IMR-90 (cell line): ENCODE measurements at regions not wholly inside any gene's neighbourhood (a gene's known extent, or its start where the extent isn't known, plus 50 kb on each side); places are given as distances from the start of the nearest gene placed in this dataset.

Experiments used
- ATAC-seq: fragments of 200-7000 bp; cut with Tn5 transposase; 2 replicates; pipeline ENCODE4 v1.9.1; 2020; ENCODE audit warnings: low read depth, mild to moderate bottlenecking, moderate library complexity
- BruUV-seq: library from RNA; stranded (reverse); fragments of 400-500 nt; replicated peaks from 2 replicates; lab custom pipeline; 2021; lab: Mats Ljungman, UMichigan
- CTCF ChIA-PET: fragments of 300-600 bp; formaldehyde crosslinking; extraction: SDS; loops from one replicate; lab custom pipeline; 2021; ENCODE audit warnings: antibody characterized with exemption; lab: Yijun Ruan, JAX
- POLR2A ChIA-PET: fragments of 300-600 bp; sonication (Branson Sonifier 250); formaldehyde crosslinking; loops from one replicate; lab custom pipeline; 2022; ENCODE audit warnings: antibody characterized with exemption; ENCODE audit not compliant: unreplicated experiment; lab: Charles Lee
- DNase-seq: peaks from one replicate; pipeline ENCODE4 v3.0.0; 2013
- H2AFZ ChIP-seq: replicated peaks from 2 replicates; pipeline ENCODE3; 2013; ENCODE audit warnings: low read length, mild to moderate bottlenecking; ENCODE audit not compliant: poor library complexity
- H2AK5ac ChIP-seq: 2 replicates; pipeline ENCODE4 v1.6.1; 2013; ENCODE audit warnings: low read depth, low read length, inconsistent platforms
- H2AK9ac ChIP-seq: replicated peaks from 2 replicates; pipeline ENCODE3; 2013; ENCODE audit warnings: mild to moderate bottlenecking, low read depth, low read length, moderate library complexity; ENCODE audit not compliant: poor library complexity
- H2BK120ac ChIP-seq: 2 replicates; pipeline ENCODE4 v1.6.1; 2013; ENCODE audit warnings: low read depth, low read length, inconsistent platforms
- H2BK15ac ChIP-seq: 3 replicates; pipeline ENCODE4 v1.6.1; 2013; ENCODE audit warnings: low read depth, low read length, inconsistent platforms
- H2BK20ac ChIP-seq: 2 replicates; pipeline ENCODE4 v1.6.1; 2013; ENCODE audit warnings: low read depth, mild to moderate bottlenecking, inconsistent platforms, low read length, moderate library complexity
- H2BK5ac ChIP-seq: 2 replicates; pipeline ENCODE4 v1.6.1; 2013; ENCODE audit warnings: mild to moderate bottlenecking, low read depth, low read length, inconsistent platforms; ENCODE audit not compliant: poor library complexity, severe bottlenecking
- H3K14ac ChIP-seq: replicated peaks from 2 replicates; pipeline ENCODE4 v1.6.1; 2013; ENCODE audit warnings: low read depth, low read length, inconsistent platforms
- H3K18ac ChIP-seq: 2 replicates; pipeline ENCODE4 v1.6.1; 2013; ENCODE audit warnings: low read depth, low read length, control low read depth
- H3K23ac ChIP-seq: 2 replicates; pipeline ENCODE4 v1.6.1; 2013; ENCODE audit warnings: low read depth, low read length, inconsistent platforms
- H3K27ac ChIP-seq: 2 replicates; pipeline ENCODE4 v1.5.1; 2013; ENCODE audit warnings: mild to moderate bottlenecking, control low read depth, low read length; ENCODE audit not compliant: insufficient read depth
- H3K27me3 ChIP-seq: 2 replicates; pipeline ENCODE4 v1.6.1; 2013; ENCODE audit warnings: low read length; ENCODE audit not compliant: control insufficient read depth, insufficient read depth
- H3K36me3 ChIP-seq: 2 replicates; pipeline ENCODE4 v1.6.1; 2013; ENCODE audit warnings: low read length, mixed read lengths; ENCODE audit not compliant: control insufficient read depth, insufficient read depth
- H3K4ac ChIP-seq: 2 replicates; pipeline ENCODE4 v1.6.1; 2013; ENCODE audit warnings: low read depth, low read length, inconsistent platforms
- H3K4me1 ChIP-seq: 2 replicates; pipeline ENCODE4 v1.6.1; 2013; ENCODE audit warnings: low read length, mixed read lengths; ENCODE audit not compliant: control insufficient read depth, insufficient read depth
- H3K4me2 ChIP-seq: 2 replicates; pipeline ENCODE4 v1.6.1; 2013; ENCODE audit warnings: low read depth, mild to moderate bottlenecking, control low read depth, low read length, moderate library complexity
- H3K4me3 ChIP-seq: 2 replicates; pipeline ENCODE4 v1.5.1; 2013; ENCODE audit warnings: low read depth, mild to moderate bottlenecking, control low read depth, low read length, moderate library complexity; ENCODE audit not compliant: insufficient read depth
- H3K56ac ChIP-seq: 2 replicates; pipeline ENCODE4 v1.6.1; 2013; ENCODE audit warnings: low read length, inconsistent platforms; ENCODE audit not compliant: insufficient read depth; ENCODE audit errors: extremely low read depth
- H3K79me1 ChIP-seq, 2 experiments: 2 replicates each; pipeline ENCODE4 v1.6.1; 2013; ENCODE audit warnings: low read length in 2 of 2, inconsistent platforms in 1 of 2, low read depth in 1 of 2
- H3K9ac ChIP-seq: 2 replicates; pipeline ENCODE4 v1.6.1; 2013; ENCODE audit warnings: low read depth, low read length, control low read depth
- H3K9me1 ChIP-seq: 2 replicates; pipeline ENCODE4 v1.6.1; 2013; ENCODE audit warnings: low read length, inconsistent platforms; ENCODE audit not compliant: insufficient read depth
- H3K9me3 ChIP-seq: 2 replicates; pipeline ENCODE4 v1.6.1; 2013; ENCODE audit warnings: low read length; ENCODE audit not compliant: control insufficient read depth, insufficient read depth
- H4K20me1 ChIP-seq: 2 replicates; pipeline ENCODE4 v1.6.1; 2013; ENCODE audit warnings: low read length, inconsistent platforms; ENCODE audit not compliant: insufficient read depth
- H4K5ac ChIP-seq: 2 replicates; pipeline ENCODE4 v1.6.1; 2013; ENCODE audit warnings: mild to moderate bottlenecking, low read depth, low read length, control low read depth
- H4K8ac ChIP-seq, 2 experiments: 2 replicates each; pipeline ENCODE4 v1.6.1; 2013; ENCODE audit warnings: low read depth in 2 of 2, low read length in 2 of 2, control low read depth in 1 of 2, inconsistent platforms in 1 of 2
- H4K91ac ChIP-seq: 2 replicates; pipeline ENCODE4 v1.6.1; 2013; ENCODE audit warnings: low read depth, low read length, inconsistent platforms; ENCODE audit not compliant: insufficient read depth
- CEBPB ChIP-seq: IDR thresholded peaks from 2 replicates; pipeline ENCODE4 v1.6.1; 2012; ENCODE audit warnings: low read depth, low read length, improper control_type of control experiment
- CHD1 ChIP-seq: IDR thresholded peaks from 2 replicates; pipeline ENCODE4 v1.6.1; 2012; ENCODE audit warnings: low read depth, low read length, improper control_type of control experiment
- FOS ChIP-seq: fragments of 150-350 bp; IDR thresholded peaks from 2 replicates; pipeline ENCODE4 v1.6.1; 2016; ENCODE audit warnings: low read depth, low read length
- MAFK ChIP-seq: IDR thresholded peaks from 2 replicates; pipeline ENCODE4 v1.6.1; 2012; ENCODE audit warnings: low read depth, low read length, improper control_type of control experiment
- MAZ ChIP-seq: IDR thresholded peaks from 2 replicates; pipeline ENCODE4 v1.6.1; 2012; ENCODE audit warnings: low read depth, mild to moderate bottlenecking, low read length, improper control_type of control experiment, moderate library complexity, borderline replicate concordance
- MXI1 ChIP-seq: IDR thresholded peaks from 2 replicates; pipeline ENCODE4 v1.6.1; 2012; ENCODE audit warnings: low read depth, mild to moderate bottlenecking, low read length, moderate library complexity, borderline replicate concordance
- NFE2L2 ChIP-seq: fragments of 150-350 bp; IDR thresholded peaks from 2 replicates; pipeline ENCODE4 v1.6.1; 2016; ENCODE audit warnings: low read depth, mild to moderate bottlenecking, low read length
- POLR2A ChIP-seq: IDR thresholded peaks from 2 replicates; pipeline ENCODE4 v1.6.1; 2012; ENCODE audit warnings: mild to moderate bottlenecking, low read depth, low read length
- RCOR1 ChIP-seq: IDR thresholded peaks from 2 replicates; pipeline ENCODE4 v1.6.1; 2012; ENCODE audit warnings: mild to moderate bottlenecking, low read length, improper control_type of control experiment; ENCODE audit not compliant: insufficient replicate concordance
- RFX5 ChIP-seq: IDR thresholded peaks from 2 replicates; pipeline ENCODE4 v1.8.0; 2012; ENCODE audit warnings: low read depth, mild to moderate bottlenecking, low read length, moderate library complexity
- SMC3 ChIP-seq: fragments of 150-350 bp; IDR thresholded peaks from 2 replicates; pipeline ENCODE4 v1.6.1; 2016; ENCODE audit warnings: low read depth, mild to moderate bottlenecking, antibody characterized with exemption, low read length, moderate library complexity
- WGBS, 2 experiments: methylation state at CpG; one replicate each; pipeline versions ENCODE4 v1.1.5 to v1.1.7; 2013; ENCODE audit warnings: missing lambda C conversion rate in 2 of 2; ENCODE audit not compliant: insufficient read length in 1 of 2; ENCODE audit errors: extremely low coverage in 2 of 2; 5-methylcytosine and 5-hydroxymethylcytosine counted together
- dilution Hi-C: fragments of 300-500 bp; cut with HindIII; formaldehyde crosslinking; loops from one replicate; pipeline ENCODE4 v1.14.3; 2018; ENCODE audit warnings: low sequenced_read_pairs; ENCODE audit not compliant: unreplicated experiment
- in situ Hi-C: fragments of 300-500 bp; cut with MboI; formaldehyde crosslinking; loops from 3 replicates; pipeline ENCODE4 v1.14.3; 2019; ENCODE audit warnings: low sequenced_read_pairs, inconsistent platforms, mixed read lengths
- intact Hi-C: fragments of 100-400 bp; cut with micrococcal nuclease; formaldehyde crosslinking; loops from 2 replicates; pipeline ENCODE4 v1.10.0; 2022
- TF ChIP-seq, protein P1 (sequence below): conservative IDR thresholded peaks from 2 replicates; pipeline ENCODE4 v1.5.1; 2012; ENCODE audit warnings: mild to moderate bottlenecking, low read depth, low read length, improper control_type of control experiment
- TF ChIP-seq, protein P2 (sequence below): fragments of 150-350 bp; IDR thresholded peaks from 2 replicates; pipeline ENCODE4 v1.6.1; 2016; ENCODE audit warnings: low read depth, mild to moderate bottlenecking, low read length, moderate library complexity, borderline replicate concordance
- TF ChIP-seq, protein P3 (sequence below): fragments of 150-350 bp; IDR thresholded peaks from 2 replicates; pipeline ENCODE4 v1.6.1; 2017; ENCODE audit warnings: mild to moderate bottlenecking, antibody characterized with exemption, low read length, low read depth

DNA sequence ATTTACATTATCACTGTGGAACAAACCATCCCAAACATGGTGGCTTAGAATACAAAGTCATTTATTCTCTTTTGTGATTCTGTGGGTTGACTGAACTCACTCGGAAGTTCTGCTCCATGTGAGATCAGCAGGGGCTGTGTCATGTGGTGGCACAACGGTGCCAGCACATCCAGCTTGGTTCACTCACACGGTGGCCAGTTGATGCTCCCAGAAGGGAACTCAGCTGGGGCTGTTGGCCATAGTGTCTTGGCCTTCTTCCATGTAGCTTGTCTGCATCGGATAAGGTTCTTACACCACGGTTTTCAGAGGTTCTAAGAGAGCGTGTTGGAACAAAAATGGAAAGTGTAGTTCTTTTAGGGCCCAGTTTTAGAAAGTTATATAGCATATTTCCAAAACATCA lies 312.7 kb downstream of the DMRT2 start:
- H2AK5ac ChIP-seq = no peak overlapping the region
- no peak overlapping the region for H3K9ac ChIP-seq
- no peak overlapping the region for H3K4me2 ChIP-seq
- no peak overlapping the region for H3K56ac ChIP-seq
- ChIA-PET CTCF (no interaction called here), POLR2A (no interaction called here)
- H3K4ac ChIP-seq = no peak overlapping the region
- H3K18ac ChIP-seq = no peak overlapping the region
- no peak overlapping the region for H3K14ac ChIP-seq
- H2BK120ac ChIP-seq = no peak overlapping the region
- in situ Hi-C loops (no loop called here), intact Hi-C loops (no loop called here), dilution Hi-C loops (no loop called here)
- BruUV-seq = no TSS peak
- no peak for TF ChIP-seq MAZ
- TF ChIP-seq, protein P1, sequence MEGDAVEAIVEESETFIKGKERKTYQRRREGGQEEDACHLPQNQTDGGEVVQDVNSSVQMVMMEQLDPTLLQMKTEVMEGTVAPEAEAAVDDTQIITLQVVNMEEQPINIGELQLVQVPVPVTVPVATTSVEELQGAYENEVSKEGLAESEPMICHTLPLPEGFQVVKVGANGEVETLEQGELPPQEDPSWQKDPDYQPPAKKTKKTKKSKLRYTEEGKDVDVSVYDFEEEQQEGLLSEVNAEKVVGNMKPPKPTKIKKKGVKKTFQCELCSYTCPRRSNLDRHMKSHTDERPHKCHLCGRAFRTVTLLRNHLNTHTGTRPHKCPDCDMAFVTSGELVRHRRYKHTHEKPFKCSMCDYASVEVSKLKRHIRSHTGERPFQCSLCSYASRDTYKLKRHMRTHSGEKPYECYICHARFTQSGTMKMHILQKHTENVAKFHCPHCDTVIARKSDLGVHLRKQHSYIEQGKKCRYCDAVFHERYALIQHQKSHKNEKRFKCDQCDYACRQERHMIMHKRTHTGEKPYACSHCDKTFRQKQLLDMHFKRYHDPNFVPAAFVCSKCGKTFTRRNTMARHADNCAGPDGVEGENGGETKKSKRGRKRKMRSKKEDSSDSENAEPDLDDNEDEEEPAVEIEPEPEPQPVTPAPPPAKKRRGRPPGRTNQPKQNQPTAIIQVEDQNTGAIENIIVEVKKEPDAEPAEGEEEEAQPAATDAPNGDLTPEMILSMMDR = no peak
- TF ChIP-seq, protein P2, sequence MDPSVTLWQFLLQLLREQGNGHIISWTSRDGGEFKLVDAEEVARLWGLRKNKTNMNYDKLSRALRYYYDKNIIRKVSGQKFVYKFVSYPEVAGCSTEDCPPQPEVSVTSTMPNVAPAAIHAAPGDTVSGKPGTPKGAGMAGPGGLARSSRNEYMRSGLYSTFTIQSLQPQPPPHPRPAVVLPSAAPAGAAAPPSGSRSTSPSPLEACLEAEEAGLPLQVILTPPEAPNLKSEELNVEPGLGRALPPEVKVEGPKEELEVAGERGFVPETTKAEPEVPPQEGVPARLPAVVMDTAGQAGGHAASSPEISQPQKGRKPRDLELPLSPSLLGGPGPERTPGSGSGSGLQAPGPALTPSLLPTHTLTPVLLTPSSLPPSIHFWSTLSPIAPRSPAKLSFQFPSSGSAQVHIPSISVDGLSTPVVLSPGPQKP = no peak
- TF ChIP-seq MXI1 = no peak
- TF ChIP-seq, protein P3, sequence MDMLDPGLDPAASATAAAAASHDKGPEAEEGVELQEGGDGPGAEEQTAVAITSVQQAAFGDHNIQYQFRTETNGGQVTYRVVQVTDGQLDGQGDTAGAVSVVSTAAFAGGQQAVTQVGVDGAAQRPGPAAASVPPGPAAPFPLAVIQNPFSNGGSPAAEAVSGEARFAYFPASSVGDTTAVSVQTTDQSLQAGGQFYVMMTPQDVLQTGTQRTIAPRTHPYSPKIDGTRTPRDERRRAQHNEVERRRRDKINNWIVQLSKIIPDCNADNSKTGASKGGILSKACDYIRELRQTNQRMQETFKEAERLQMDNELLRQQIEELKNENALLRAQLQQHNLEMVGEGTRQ = no peak
- TF ChIP-seq CEBPB = no peak
- TF ChIP-seq FOS = no peak
- no peak for TF ChIP-seq POLR2A
- no peak for TF ChIP-seq MAFK
- TF ChIP-seq NFE2L2 = no peak
- TF ChIP-seq CHD1 = no peak
- no peak for TF ChIP-seq RFX5
- TF ChIP-seq SMC3 = no peak
- no peak for TF ChIP-seq RCOR1
- H3K79me1 ChIP-seq = no peaks in the 10 kb centered on the region
- H4K20me1 ChIP-seq = no peaks in the 10 kb centered on the region
- H2BK5ac ChIP-seq = no peak overlapping the region
- DNase-seq = no peak
- no peaks in the 10 kb centered on the region for H3K9me1 ChIP-seq
- WGBS, 2 experiments = no CpG with 5 or more reads among the region's 6 CpGs
- no peak overlapping the region for H2BK20ac ChIP-seq
- no peak overlapping the region for H2AFZ ChIP-seq
- no peak overlapping the region for H3K23ac ChIP-seq
- ATAC-seq = no peak
- no peaks in the 10 kb centered on the region for H3K27me3 ChIP-seq
- no peak overlapping the region for H3K27ac ChIP-seq
- no peaks in the 10 kb centered on the region for H3K36me3 ChIP-seq
- H3K4me3 ChIP-seq = no peak overlapping the region
- H4K8ac ChIP-seq = no peak overlapping the region
- no peak overlapping the region for H4K91ac ChIP-seq
- no peak overlapping the region for H4K5ac ChIP-seq
- no peak overlapping the region for H2AK9ac ChIP-seq
- no peak overlapping the region for H2BK15ac ChIP-seq
- H3K4me1 ChIP-seq = no peaks in the 10 kb centered on the region
- peaks cover 13% of the 10 kb centered on the region for H3K9me3 ChIP-seq
